HCT116 (cell line): ENCODE measurements at regions not wholly inside any gene's neighbourhood (a gene's known extent, or its start where the extent isn't known, plus 50 kb on each side); places are given as distances from the start of the nearest gene placed in this dataset.

Source experiments
- ATAC-seq: fragments of 200-7000 bp; cut with Tn5 transposase; 2 replicates; pipeline ENCODE4 v1.9.1; 2020; ENCODE audit warnings: mild to moderate bottlenecking, moderate library complexity
- BruUV-seq: library from RNA; stranded (reverse); fragments of 400-500 nt; replicated peaks from 2 replicates; lab custom pipeline; 2021; lab: Mats Ljungman, UMichigan
- CTCF ChIA-PET: fragments of 300-600 bp; sonication (Branson Sonifier 250); formaldehyde crosslinking; loops from one replicate; lab custom pipeline; 2021; ENCODE audit warnings: antibody characterized with exemption; lab: Charles Lee
- POLR2A ChIA-PET: fragments of 300-600, 350-600 bp; sonication (Branson Sonifier 250); formaldehyde crosslinking; loops from one replicate; lab custom pipeline; 2021; ENCODE audit warnings: antibody characterized with exemption; lab: Charles Lee
- RAD21 ChIA-PET, 2 experiments: fragments of 300-600 bp; sonication (Branson Sonifier 250); formaldehyde crosslinking; loops; one replicate each; lab custom pipeline; 2023; ENCODE audit warnings: low total read pairs in 2 of 2; ENCODE audit not compliant: uncharacterized antibody in 2 of 2, unreplicated experiment in 2 of 2, low non-redundant PET in 1 of 2; lab: Charles Lee
- DNase-seq: peaks from one replicate; pipeline ENCODE4 v3.0.0-alpha.2; 2010; ENCODE audit warnings: low read depth, low spot score
- H2AFZ ChIP-seq: fragments of 200-600 bp; shearing (Covaris generic), sonication (generic); 2 replicates; pipeline ENCODE4 v1.6.1; 2017; ENCODE audit warnings: low read depth, mixed run types, mixed read lengths, antibody characterized with exemption, low read length; ENCODE audit not compliant: poor library complexity, severe bottlenecking
- H3K27ac ChIP-seq: 2 replicates; pipeline ENCODE4 v1.5.1; 2012; ENCODE audit warnings: low read depth, low read length
- H3K27me3 ChIP-seq: fragments of 200-600 bp; sonication (generic); 2 replicates; pipeline ENCODE4 v1.6.1; 2016; ENCODE audit warnings: mixed run types, low read length, mixed read lengths; ENCODE audit not compliant: insufficient read depth
- H3K36me3 ChIP-seq, 2 experiments: fragments of 200-500 bp in 1 of 2; fragments of 200-600 bp in 1 of 2; sonication (Bioruptor generic) in 1 of 2; sonication (generic) in 1 of 2; 2 replicates each; pipeline versions ENCODE4 v1.5.1 to v1.6.1; 2014 to 2016; ENCODE audit warnings: low read length in 2 of 2, inconsistent platforms in 1 of 2, mixed read lengths in 1 of 2, mixed run types in 1 of 2; ENCODE audit not compliant: insufficient read depth in 2 of 2, control insufficient read depth in 1 of 2
- H3K4me1 ChIP-seq, 2 experiments: fragments of 200-600 bp in 1 of 2; sonication (generic) in 1 of 2; 2 replicates each; pipeline versions ENCODE4 v1.5.1 to v1.6.1; 2012 to 2017; ENCODE audit warnings: low read length in 2 of 2, inconsistent platforms in 1 of 2, mild to moderate bottlenecking in 1 of 2, mixed read lengths in 1 of 2, mixed run types in 1 of 2, moderate library complexity in 1 of 2; ENCODE audit not compliant: insufficient read depth in 2 of 2, control insufficient read depth in 1 of 2
- H3K4me2 ChIP-seq: fragments of 200-600 bp; sonication (generic); 2 replicates; pipeline ENCODE4 v1.6.1; 2017; ENCODE audit warnings: mixed run types, low read length, mixed read lengths
- H3K4me3 ChIP-seq, 2 experiments: fragments of 200-600 bp in 1 of 2; sonication (generic) in 1 of 2; replicated peaks in 1 of 2; 2 replicates each; pipeline ENCODE4 v1.5.1; 2011 to 2016; ENCODE audit warnings: low read length in 2 of 2, control low read depth in 1 of 2, low read depth in 1 of 2, mild to moderate bottlenecking in 1 of 2, mixed read lengths in 1 of 2, mixed run types in 1 of 2
- H3K79me2 ChIP-seq: fragments of 200-600 bp; sonication (generic); 2 replicates; pipeline ENCODE4 v1.6.1; 2017; ENCODE audit warnings: mild to moderate bottlenecking, mixed run types, low read length, moderate library complexity, mixed read lengths; ENCODE audit not compliant: insufficient read depth
- H3K9ac ChIP-seq: fragments of 200-600 bp; sonication (generic); 2 replicates; pipeline ENCODE4 v1.6.1; 2016; ENCODE audit warnings: low read length, mixed read lengths
- H3K9me2 ChIP-seq: fragments of 200-600 bp; sonication (generic), shearing (Covaris generic); 2 replicates; pipeline ENCODE4 v1.6.1; 2017; ENCODE audit warnings: mixed run types, mild to moderate bottlenecking, moderate library complexity; ENCODE audit not compliant: insufficient read depth
- H3K9me3 ChIP-seq, 2 experiments: fragments of 200-500 bp in 1 of 2; fragments of 200-600 bp in 1 of 2; sonication (Bioruptor generic) in 1 of 2; sonication (generic) in 1 of 2; 2 replicates each; pipeline ENCODE4 v1.6.1; 2014 to 2017; ENCODE audit warnings: low read length in 2 of 2, mixed read lengths in 2 of 2, inconsistent platforms in 1 of 2, low read depth in 1 of 2, mild to moderate bottlenecking in 1 of 2, mixed run types in 1 of 2, moderate library complexity in 1 of 2; ENCODE audit not compliant: control insufficient read depth in 1 of 2, insufficient read depth in 1 of 2
- H4K20me1 ChIP-seq: fragments of 200-600 bp; sonication (generic), shearing (Covaris generic); 2 replicates; pipeline ENCODE4 v1.6.1; 2017; ENCODE audit warnings: mixed run types, mild to moderate bottlenecking, moderate library complexity; ENCODE audit not compliant: insufficient read depth
- ATF3 ChIP-seq: IDR thresholded peaks from 2 replicates; pipeline ENCODE4 v1.6.1; 2012
- CBX3 ChIP-seq: IDR thresholded peaks from 2 replicates; pipeline ENCODE4 v1.6.1; 2012; ENCODE audit warnings: low read depth
- CTCF ChIP-seq, 3 experiments: fragments of 200-600 bp in 1 of 3; sonication (generic) in 1 of 3; IDR thresholded peaks in 2 of 3; conservative IDR thresholded peaks in 1 of 3; 2 replicates each; pipeline ENCODE4 v1.5.1; 2012 to 2017; ENCODE audit warnings: low read depth in 2 of 3, low read length in 2 of 3, antibody characterized with exemption in 1 of 3, borderline replicate concordance in 1 of 3, control low read depth in 1 of 3, mild to moderate bottlenecking in 1 of 3, mixed read lengths in 1 of 3, mixed run types in 1 of 3, moderate library complexity in 1 of 3; ENCODE audit not compliant: insufficient read depth in 1 of 3
- ELF1 ChIP-seq: IDR thresholded peaks from 2 replicates; pipeline ENCODE4 v1.6.1; 2012; ENCODE audit warnings: low read depth, borderline replicate concordance
- EZH2 ChIP-seq: fragments of 200-600 bp; sonication (generic); IDR thresholded peaks from 2 replicates; pipeline ENCODE4 v1.6.1; 2017; ENCODE audit warnings: antibody characterized with exemption, mixed run types
- FOSL1 ChIP-seq: IDR thresholded peaks from 2 replicates; pipeline ENCODE4 v1.6.1; 2012; ENCODE audit warnings: low read depth
- JUND ChIP-seq: IDR thresholded peaks from 2 replicates; pipeline ENCODE4 v1.6.1; 2012
- MAX ChIP-seq: IDR thresholded peaks from 2 replicates; pipeline ENCODE4 v1.6.1; 2012
- POLR2A ChIP-seq: IDR thresholded peaks from 2 replicates; pipeline ENCODE4 v1.7.0; 2011; ENCODE audit warnings: borderline replicate concordance; ENCODE audit not compliant: insufficient read depth, insufficient read length; ENCODE audit errors: extremely low read depth
- POLR2AphosphoS5 ChIP-seq: IDR thresholded peaks from 2 replicates; pipeline ENCODE4 v1.6.1; 2011; ENCODE audit warnings: mild to moderate bottlenecking, low read depth, low read length, moderate library complexity
- RAD21 ChIP-seq: IDR thresholded peaks from 2 replicates; pipeline ENCODE4 v1.6.1; 2012; ENCODE audit warnings: low read depth, mild to moderate bottlenecking
- SIN3A ChIP-seq: IDR thresholded peaks from 2 replicates; pipeline ENCODE4 v1.6.1; 2012; ENCODE audit warnings: low read depth
- TCF7L2 ChIP-seq: IDR thresholded peaks from 2 replicates; pipeline ENCODE4 v1.7.0; 2011; ENCODE audit warnings: borderline replicate concordance, inconsistent platforms; ENCODE audit not compliant: insufficient read depth, insufficient read length; ENCODE audit errors: extremely low read depth
- YY1 ChIP-seq: IDR thresholded peaks from 2 replicates; pipeline ENCODE4 v1.6.1; 2011; ENCODE audit warnings: low read length, low read depth, moderate library complexity, mild to moderate bottlenecking; ENCODE audit not compliant: insufficient replicate concordance; ENCODE audit errors: extremely low read depth
- ZBTB33 ChIP-seq: IDR thresholded peaks from 2 replicates; pipeline ENCODE4 v1.6.1; 2011; ENCODE audit warnings: mild to moderate bottlenecking, low read length, moderate library complexity; ENCODE audit not compliant: insufficient replicate concordance; ENCODE audit errors: extremely low read depth
- ZNF274 ChIP-seq: fragments of 200-500 bp; sonication (Bioruptor generic); IDR thresholded peaks from 2 replicates; pipeline ENCODE4 v1.6.1; 2014; ENCODE audit warnings: mild to moderate bottlenecking, low read depth, low read length, inconsistent platforms
- intact Hi-C: fragments of 100-400 bp; cut with micrococcal nuclease; formaldehyde crosslinking; loops from 2 replicates; pipeline ENCODE4 v1.10.0; 2022

- no peaks in the 10 kb centered on the region for H3K79me2 ChIP-seq
- ChIA-PET RAD21 (no interaction called here), CTCF (no interaction called here), POLR2A (no interaction called here)
- ATAC-seq (no peak), DNase-seq (no peak)
- no peak overlapping the region for H2AFZ ChIP-seq
- TF ChIP-seq RAD21, result no peak
- TF ChIP-seq POLR2AphosphoS5, result no peak
- TF ChIP-seq YY1, result no peak
- intact Hi-C loops, result no loop called here
- H3K4me3 ChIP-seq, result no peak overlapping the region
- H3K27ac ChIP-seq, result no peak overlapping the region
- H3K36me3 ChIP-seq, result no peaks in the 10 kb centered on the region
- H3K27me3 ChIP-seq, result no peaks in the 10 kb centered on the region
- no peaks in the 10 kb centered on the region for H4K20me1 ChIP-seq
- no peaks in the 10 kb centered on the region for H3K9me3 ChIP-seq
- no peaks in the 10 kb centered on the region for H3K9me2 ChIP-seq
- BruUV-seq, result no TSS peak
- H3K4me1 ChIP-seq, result no peaks in the 10 kb centered on the region; a peak in 1 of 4 replicates
- H3K9ac ChIP-seq, result no peak overlapping the region
- H3K4me2 ChIP-seq, result no peak overlapping the region
Observed at GRCh38 chr13:40433001-40433400, 233.4 kb downstream of the FOXO1 start.

- Histone ChIP-seq H3K9me2 (no peaks in the 10 kb centered on the region), H3K79me2 (no peaks in the 10 kb centered on the region), H3K9me3 (no peaks in the 10 kb centered on the region), H3K4me3 (no peak overlapping the region), H3K27ac (no peak overlapping the region), H3K4me1 (no peaks in the 10 kb centered on the region; a peak in 1 of 4 replicates), H3K27me3 (no peaks in the 10 kb centered on the region), H4K20me1 (no peaks in the 10 kb centered on the region), H3K9ac (no peak overlapping the region), H2AFZ (no peak overlapping the region), H3K36me3 (no peaks in the 10 kb centered on the region), H3K4me2 (no peak overlapping the region)
- ChIA-PET POLR2A (no interaction called here), CTCF (no interaction called here), RAD21 (no interaction called here)
- TF ChIP-seq MAX (no peak), POLR2AphosphoS5 (no peak), RAD21 (no peak), CTCF (IDR thresholded peaks at IDR 0.05 in 2 of 3, conservative IDR thresholded peaks at IDR 0.05 in 1 of 3; ENCODE audit: borderline replicate concordance in 1 of 3, insufficient read depth in 1 of 3, low read depth in 2 of 3, low read length in 2 of 3) (no peak), JUND (no peak), YY1 (no peak), EZH2 (no peak), ZNF274 (no peak), POLR2A (no peak), ATF3 (no peak), FOSL1 (no peak), ELF1 (no peak), TCF7L2 (no peak), CBX3 (no peak), SIN3A (no peak), ZBTB33 (no peak)
- intact Hi-C loops, result no loop called here
- no peak for DNase-seq
- no peak for ATAC-seq
- no TSS peak for BruUV-seq
Observed at GRCh38 chr13:40433577-40433976, 232.9 kb downstream of the FOXO1 start.
